CD4-positive, alpha-beta T cell treated with Interleukin-1 beta for 1 hour (primary cell): ENCODE measurements at regions not wholly inside any gene's neighbourhood (a gene's known extent, or its start where the extent isn't known, plus 50 kb on each side); places are given as distances from the start of the nearest gene placed in this dataset.
"Not testable (repeated sequence)": the region's sequence is repeated elsewhere in the genome, so short reads cannot be mapped to it uniquely, and the experiment has no call there.

Source experiments
- DNase-seq, 2 donors: peaks; one replicate each; pipeline ENCODE4 v3.0.0-alpha.2; 2020 to 2022

- no peak for DNase-seq
These were observed 248.3 kb downstream of the KCNE4 start for GRCh38 chr2:223300326-223300725.

DNA sequence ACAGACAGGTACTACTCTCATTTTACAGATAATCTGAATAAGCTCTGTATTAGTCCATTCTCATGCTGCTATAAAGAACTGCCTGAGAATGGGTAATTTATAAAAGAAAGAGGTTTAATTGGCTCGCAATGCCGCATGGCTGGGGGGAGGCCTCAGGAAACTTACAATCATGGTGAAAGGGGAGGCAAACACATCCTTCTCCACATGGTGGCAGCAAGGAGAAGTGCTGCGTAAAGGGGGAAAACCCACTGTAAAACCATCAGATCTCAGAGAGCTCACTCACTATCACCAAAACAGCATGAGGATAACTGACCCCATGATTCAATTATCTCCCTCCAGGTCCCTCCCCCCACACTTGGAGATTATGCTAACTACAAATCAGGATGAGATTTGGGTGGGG is 254.4 kb downstream of the KCNE4 start:
- no peak for DNase-seq

- no peak for DNase-seq
These were observed 260.1 kb downstream of the KCNE4 start for GRCh38 chr2:223311889-223312680.

GRCh38 chr2:223313101-223313500 is 261.1 kb downstream of the KCNE4 start:
- no peak for DNase-seq

GRCh38 chr2:223314811-223315210 is 262.8 kb downstream of the KCNE4 start:
- DNase-seq = no peak

GRCh38 chr2:223315813-223316212 is 263.8 kb downstream of the KCNE4 start:
- no peak for DNase-seq

GRCh38 chr2:223316342-223316741 is 264.4 kb downstream of the KCNE4 start:
- no peak for DNase-seq

- DNase-seq = no peak
These were observed 267.6 kb downstream of the KCNE4 start for GRCh38 chr2:223319601-223320000.

DNA sequence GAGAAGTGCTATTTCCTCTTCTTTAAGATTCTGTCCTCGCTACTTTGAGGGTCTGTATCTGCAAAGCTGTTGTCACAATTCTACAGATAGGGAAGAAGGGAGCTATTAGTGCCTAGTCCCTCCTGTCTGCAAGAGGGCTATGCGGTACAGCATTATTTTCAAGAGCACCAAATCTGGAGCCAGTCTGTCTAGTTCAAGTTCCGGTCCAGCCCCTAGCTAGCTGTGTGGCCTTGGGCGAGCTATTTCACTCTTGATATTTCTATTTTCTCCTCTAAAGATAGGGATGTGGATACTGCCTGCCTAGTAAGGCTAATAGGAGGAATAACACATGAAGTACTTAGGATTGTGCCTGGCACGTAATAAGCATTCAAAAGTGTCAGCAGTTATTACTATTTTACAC is 272.4 kb downstream of the KCNE4 start:
- no peak for DNase-seq

GRCh38 chr2:223328578-223328977 is 273.6 kb downstream of the SCG2 start:
- DNase-seq = no peak

DNA sequence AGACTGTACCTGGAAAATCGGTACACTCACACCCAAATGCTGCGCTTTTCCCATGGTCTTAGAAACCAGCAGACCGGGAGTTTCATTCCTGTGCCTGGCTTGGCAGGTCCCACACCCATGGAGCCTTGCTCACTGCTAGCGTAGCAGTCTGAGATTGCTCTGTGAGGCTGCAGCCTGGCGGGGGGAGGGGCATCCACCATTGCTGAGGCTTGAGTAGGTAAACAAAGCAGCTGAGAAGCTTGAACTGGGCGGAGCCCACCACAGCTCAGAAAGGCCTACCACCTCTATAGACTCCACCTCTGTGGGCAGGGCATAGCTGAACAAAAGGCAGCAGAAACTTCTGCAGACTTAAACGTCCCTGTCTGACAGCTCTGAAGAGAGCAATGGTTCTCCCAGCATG is 271.4 kb downstream of the SCG2 start:
- DNase-seq = not testable (repeated sequence)

- no peak for DNase-seq
These were observed 264.1 kb downstream of the SCG2 start for GRCh38 chr2:223338016-223338415.

DNA sequence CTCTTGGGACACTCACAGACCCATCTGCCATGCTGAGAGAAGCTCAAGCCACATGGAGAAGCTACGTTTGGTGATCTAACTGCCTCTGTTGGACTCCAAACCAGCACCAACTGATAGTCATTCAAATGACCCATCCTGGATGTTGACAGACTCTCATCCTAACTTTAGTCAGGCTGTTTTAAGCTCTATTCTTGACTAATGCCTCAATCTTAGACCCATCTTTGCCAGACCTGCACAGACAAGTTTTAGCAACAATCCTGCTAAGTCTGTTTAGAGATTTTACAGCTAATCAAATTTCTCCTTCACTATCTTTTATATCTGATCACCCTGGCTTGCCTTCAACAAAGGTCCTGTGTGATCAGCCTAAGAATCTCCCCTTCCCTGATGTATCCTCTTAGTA is 245.1 kb downstream of the SCG2 start:
- no peak for DNase-seq

- no peak for DNase-seq
These were observed 239.1 kb downstream of the SCG2 start for GRCh38 chr2:223363085-223363484.

- DNase-seq = no peak
These were observed 236.9 kb downstream of the SCG2 start for GRCh38 chr2:223365158-223365679.

DNA sequence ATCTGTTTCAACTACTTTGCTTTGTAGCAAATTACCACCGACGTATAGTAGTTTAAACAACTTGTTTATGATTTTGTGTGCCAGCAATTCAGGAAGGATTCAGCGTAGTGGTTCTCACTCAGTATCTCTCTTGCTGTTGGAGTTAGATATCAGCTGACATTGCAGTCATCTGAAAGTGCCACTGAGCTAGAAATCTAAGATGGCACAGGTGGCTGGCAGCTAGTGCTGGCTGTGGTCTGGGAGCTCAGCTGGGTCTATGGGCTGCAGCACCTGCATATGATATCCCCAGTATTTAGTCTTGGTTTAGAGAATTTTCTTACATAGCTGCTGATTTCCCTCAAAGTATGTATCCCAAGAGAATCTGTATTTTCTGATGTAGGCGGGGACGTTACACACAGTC is 235.6 kb downstream of the SCG2 start:
- DNase-seq = no peak

DNA sequence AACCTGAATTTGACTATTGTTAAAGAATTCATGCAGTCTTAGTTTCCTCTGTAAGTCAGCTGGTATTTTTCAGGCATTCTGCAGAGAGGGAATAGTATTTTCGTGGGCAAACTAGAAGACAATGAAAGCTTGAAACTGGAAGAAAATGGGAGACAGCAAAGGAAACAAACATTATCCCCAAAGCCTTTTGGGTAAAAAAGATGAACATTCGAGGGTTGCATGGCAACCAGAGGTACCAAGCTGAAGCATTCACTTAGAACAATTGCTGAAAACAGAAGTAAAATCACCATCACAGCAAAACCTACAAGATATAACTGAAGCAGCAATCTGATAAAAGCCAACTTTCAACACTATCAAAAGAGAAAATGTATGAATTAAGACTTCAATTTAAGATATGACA is 233.7 kb downstream of the SCG2 start:
- DNase-seq = no peak

- DNase-seq = no peak
These were observed 232.3 kb downstream of the SCG2 start for GRCh38 chr2:223369889-223370288.

- DNase-seq = no peak
These were observed 218.8 kb downstream of the SCG2 start for GRCh38 chr2:223383315-223383714.

- DNase-seq = no peak
These were observed 216.0 kb downstream of the SCG2 start for GRCh38 chr2:223386189-223386588.

GRCh38 chr2:223386984-223387383 is 215.2 kb downstream of the SCG2 start:
- no peak for DNase-seq

DNA sequence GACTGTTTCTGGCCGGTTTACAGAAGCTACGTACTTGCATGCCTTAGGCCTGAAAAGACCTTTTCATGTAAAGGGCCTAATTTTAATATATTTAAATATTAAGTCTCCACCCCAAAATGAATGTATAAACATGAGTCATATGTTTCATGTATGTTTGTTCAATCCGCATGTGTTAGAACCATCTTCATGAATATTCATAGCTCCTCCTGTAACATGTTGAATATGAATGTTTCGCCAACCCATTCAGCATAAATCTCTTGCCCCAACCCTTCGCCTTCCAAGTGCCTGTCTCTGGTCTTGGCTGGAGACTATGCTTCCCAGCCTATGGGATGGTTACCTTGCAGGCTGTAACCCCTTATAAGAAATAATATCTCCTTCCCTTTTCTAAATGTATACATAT is 212.5 kb downstream of the SCG2 start:
- no peak for DNase-seq

- DNase-seq = no peak
These were observed 205.2 kb downstream of the SCG2 start for GRCh38 chr2:223396993-223397392.

GRCh38 chr2:223399357-223399957 is 202.7 kb downstream of the SCG2 start:
- DNase-seq = no peak

- DNase-seq = no peak
These were observed 197.5 kb downstream of the SCG2 start for GRCh38 chr2:223404616-223405015.
